Left colon (tissue), 2 donors: ENCODE measurements at regions not wholly inside any gene's neighbourhood (a gene's known extent, or its start where the extent isn't known, plus 50 kb on each side); places are given as distances from the start of the nearest gene placed in this dataset.
"Not testable (repeated sequence)": the region's sequence is repeated elsewhere in the genome, so short reads cannot be mapped to it uniquely, and the experiment has no call there.

Experiments
- ATAC-seq: fragments of 200-7000 bp; cut with Tn5 transposase; one replicate; pipeline ENCODE4 v1.9.1; 2020; ENCODE audit warnings: mild to moderate bottlenecking, moderate library complexity
- DNase-seq, 2 donors: peaks; one replicate each; pipeline ENCODE4 v3.0.0-alpha.2; 2020
- intact Hi-C, 2 donors: fragments of 100-400 bp; cut with DNase I in 1 of 2; cut with micrococcal nuclease in 1 of 2; formaldehyde crosslinking; loops; one replicate each; pipeline versions ENCODE4 v1.11.2 to v1.14.0; 2022; cut with DNase I, micrococcal nuclease
- donor health status: DM: no; HTN: no; CAD: no.
- donor health status: DM: yes; HTN: yes; CAD: no.

DNA sequence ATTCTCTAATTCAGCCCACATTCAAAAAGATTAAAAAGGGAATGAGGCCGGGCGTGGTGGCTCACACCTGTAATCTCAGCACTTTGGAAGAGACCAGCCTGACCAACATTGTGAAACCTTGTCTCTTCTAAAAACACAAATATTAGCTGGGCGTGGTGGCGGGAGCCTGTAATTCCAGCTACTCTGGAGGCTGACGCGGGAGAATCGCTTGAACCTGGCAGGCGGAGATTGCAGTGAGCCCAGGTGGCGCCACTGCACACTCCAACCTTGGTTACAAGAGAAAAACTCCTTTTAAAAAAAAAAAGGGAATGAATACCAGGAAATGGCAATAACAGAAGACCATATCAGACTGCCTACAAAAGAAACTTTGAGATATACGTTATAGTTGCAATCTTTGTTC is 1244.5 kb downstream of the PCDH9 start:
- ATAC-seq (peak; percentile 36), DNase-seq (peak in 1 of 2 donors; percentile 35)
- intact Hi-C loops = no loop called here

DNA sequence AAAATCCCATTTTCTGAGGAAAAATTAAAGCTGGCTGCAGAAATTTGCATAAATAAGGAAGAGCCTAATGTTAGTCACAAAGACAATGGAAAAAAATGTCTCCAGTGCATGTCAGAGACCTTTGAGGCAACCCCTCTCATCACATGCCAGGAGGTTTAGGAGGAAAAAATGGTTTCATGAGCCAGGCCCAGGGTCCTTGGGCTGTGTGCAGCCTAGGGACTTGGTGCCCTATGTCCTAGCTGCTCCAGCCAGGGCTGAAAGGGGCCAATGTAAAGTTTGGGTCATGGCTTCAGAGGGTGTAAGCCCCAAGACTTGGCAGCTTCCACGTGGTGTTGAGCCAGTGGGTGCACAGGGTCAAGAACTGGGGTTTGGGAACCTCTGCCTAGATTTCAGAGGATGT is 1252.6 kb downstream of the PCDH9 start:
- intact Hi-C loops = no loop called here
- ATAC-seq (no peak), DNase-seq (no peak)

DNA sequence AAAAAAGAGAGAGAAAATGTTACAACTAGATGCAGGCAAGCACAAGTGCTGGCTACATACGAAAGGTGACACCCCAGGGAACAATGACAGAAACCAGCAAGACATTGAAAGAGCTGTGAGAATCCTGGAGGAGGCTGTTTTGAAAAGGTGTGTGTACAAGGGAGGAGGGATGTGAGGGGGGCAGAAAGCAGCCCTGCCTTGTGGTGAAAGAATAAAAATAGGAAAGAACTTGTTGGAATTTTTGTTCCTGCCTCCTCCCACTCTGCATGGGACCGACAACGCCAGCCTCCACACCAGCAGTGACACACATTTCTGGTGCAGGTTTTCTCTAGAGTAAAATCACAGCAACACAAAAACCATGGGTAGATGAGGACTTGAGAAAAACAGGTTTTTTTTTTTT is 1258.6 kb downstream of the PCDH9 start:
- intact Hi-C loops = no loop called here
- ATAC-seq = no peak
- no peak for DNase-seq

DNA sequence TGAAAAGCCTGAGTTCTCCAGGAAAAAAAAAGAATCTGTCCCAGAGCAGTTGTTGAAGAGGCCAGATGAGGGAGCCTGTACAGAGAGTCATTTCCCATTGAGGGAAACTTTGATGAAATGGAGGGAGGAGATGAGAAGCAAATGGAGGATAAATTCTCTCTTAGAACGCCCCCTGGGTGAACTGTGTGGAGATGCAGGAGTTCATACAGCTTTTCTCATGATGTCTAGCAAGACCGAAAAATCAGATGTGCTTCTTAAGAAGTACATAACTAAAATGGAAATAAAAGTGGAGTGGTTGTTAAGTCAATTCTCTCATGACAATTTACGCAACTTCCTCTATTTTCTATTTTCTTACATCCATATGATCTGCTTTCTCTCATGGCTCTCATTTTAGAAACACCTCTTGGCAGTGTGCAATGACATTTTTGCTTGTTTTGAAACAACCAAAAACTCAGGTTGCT is 1263.1 kb downstream of the PCDH9 start:
- intact Hi-C loops = no loop called here
- no peak for ATAC-seq
- no peak for DNase-seq

DNA sequence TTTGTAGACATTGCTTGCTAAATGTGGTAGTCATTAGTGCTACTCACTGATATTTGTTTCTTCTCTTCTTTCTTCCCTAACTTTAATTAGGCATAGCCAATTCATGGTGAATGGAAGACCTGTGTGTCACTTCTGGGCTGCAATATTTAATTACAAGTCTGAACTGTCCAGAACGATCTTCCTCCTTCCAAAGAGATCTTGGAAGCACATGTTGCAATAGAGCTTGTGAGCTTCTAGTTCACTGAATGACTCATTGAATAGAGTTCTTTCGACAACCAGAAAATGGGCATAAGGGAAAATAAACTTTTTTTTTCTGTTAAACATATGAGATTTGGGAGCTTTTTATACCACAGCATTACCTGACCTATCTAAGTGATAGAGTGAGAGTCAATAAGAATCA is 1264.6 kb downstream of the PCDH9 start:
- ATAC-seq = no peak
- no peak for DNase-seq
- intact Hi-C loops = no loop called here

DNA sequence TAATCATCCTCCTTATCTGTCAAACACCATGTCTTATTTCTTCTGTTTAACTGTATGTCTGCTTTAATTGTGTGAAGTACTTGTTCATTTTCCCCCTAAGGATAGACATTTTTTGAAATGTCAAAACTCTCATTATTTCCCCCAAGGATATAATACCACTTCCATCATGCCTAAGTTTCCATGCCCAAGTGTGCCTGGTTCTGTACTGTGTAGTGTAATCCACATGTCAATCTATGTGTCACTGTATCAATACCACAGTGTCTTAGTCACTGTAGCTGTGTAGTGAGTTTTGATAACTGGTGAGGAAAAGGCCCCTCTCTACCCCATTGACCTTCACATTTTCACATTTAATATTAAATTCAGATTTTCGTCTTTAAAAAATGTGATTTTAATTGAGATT is 1265.5 kb downstream of the PCDH9 start:
- DNase-seq (no peak), ATAC-seq (no peak)
- intact Hi-C loops = no loop called here

DNA sequence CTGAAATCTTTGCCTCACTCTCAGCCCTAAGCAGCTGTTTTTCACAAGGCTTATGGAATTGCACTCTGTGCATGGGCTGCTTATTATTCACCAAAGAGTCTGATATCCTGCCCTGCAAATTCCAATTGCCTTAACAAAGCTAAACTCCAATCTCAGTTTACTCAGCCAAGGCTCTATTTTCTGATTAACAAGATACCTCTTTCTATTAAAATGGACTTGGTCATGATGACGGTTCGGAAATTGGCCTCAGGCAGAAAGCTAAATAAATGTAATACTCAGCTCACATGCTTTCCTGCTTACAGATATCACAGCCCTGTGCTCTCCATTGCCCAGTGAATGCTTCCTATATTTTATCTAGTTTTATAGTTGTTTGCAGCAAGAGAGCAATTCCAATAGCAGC is 1270.8 kb downstream of the PCDH9 start:
- no peak for DNase-seq
- intact Hi-C loops = no loop called here
- ATAC-seq = no peak

DNA sequence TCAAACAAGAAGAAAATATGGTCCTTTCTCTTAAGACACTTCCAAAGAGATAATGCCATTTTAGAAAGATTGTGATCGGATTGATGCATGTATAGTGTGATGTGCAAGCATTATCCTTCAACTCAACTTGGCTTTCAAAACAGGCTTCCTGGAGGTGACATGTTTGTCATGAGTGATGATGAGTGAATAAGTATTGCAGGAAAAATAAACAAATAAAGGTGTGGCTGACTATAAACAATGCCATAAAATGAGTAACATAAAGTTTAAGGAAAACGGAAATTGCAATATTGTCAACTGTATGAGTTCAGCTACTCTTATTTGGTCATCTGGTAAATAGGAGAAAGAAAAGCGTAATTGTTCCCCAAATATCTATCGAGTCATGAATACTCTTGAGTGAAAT is 1283.7 kb downstream of the PCDH9 start:
- intact Hi-C loops = no loop called here
- ATAC-seq (no peak), DNase-seq (no peak)

DNA sequence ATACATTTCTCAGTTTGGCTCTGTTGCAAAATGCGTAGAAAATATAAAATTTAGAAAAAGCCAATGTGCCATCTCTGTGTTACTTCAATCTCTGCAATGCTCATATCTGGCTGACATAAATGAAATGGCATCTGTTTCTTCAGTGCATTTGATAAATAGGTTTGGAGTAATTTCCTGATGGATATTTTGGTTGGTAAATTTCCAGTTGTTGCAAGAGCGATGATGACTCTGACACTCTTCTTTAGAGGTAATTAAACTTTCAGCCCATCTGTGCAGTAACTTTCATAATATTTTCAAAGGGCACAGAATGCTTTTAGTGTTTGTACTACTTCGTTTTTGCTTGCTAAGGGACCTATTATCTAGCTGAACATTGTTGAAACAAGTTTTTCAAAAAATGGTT is 1286.4 kb downstream of the PCDH9 start:
- intact Hi-C loops = no loop called here
- DNase-seq = no peak
- no peak for ATAC-seq

DNA sequence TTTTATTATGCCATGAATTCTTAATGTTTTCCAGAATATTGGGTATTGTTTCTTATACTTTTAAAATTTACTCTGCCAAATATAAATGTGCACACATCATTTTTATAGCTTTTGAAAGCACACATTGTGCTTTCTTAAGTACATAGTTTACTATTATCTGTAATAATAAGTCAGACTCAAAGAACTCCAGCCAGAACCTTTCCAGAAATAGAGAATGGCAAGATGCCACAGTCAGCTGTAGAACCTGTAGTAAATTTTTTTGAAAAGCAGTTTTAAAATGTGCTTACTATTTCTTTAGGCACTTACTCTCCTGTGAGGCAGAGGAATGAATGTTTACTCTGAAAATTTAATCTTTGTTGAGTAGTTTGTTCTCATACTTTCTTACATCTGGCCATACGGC is 1287.1 kb downstream of the PCDH9 start:
- no peak for ATAC-seq
- intact Hi-C loops = no loop called here

DNA sequence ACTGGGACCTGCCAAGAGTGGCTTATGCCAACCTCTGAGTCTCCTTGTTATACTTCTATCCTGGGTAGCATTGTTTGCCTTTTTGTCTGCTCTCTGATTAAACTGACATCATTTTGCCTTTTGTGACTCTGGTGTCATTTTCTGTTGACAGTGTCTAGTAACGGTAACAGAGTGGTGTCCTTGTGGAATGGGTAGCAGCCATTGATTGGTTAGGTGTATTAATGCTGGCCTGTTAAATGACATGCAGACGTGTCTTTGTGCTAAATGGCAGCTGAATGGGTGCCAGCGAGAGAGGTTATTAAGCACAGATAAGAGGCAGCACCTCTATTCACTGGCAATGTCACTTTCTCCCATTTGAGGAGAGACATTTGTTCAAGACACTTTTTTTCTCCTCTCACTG is 1289.4 kb downstream of the PCDH9 start:
- DNase-seq (no peak), ATAC-seq (no peak)
- intact Hi-C loops = no loop called here

More for the DNA sequence above, 1287.1 kb downstream of the PCDH9 start:
- DNase-seq = no peak

DNA sequence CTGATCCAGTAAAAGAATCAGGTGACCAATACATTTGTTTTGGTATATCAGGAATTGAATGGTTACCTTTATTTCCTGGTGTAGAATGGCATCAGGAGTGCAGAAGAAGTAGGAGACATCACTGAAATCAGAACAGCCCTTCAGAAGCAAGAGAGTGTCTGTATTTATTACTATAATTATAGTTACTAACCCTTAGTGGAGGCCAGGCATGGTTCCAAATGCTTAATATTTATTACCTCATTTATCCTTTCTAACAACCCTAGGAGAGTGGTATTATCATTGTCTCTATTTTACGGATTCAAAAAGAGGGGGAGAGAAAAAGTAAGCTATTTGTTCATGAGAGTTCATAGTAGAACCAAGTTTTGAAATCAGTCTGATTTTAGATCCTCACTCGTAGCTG is 1292.9 kb downstream of the PCDH9 start:
- intact Hi-C loops = no loop called here
- ATAC-seq (no peak), DNase-seq (no peak)

DNA sequence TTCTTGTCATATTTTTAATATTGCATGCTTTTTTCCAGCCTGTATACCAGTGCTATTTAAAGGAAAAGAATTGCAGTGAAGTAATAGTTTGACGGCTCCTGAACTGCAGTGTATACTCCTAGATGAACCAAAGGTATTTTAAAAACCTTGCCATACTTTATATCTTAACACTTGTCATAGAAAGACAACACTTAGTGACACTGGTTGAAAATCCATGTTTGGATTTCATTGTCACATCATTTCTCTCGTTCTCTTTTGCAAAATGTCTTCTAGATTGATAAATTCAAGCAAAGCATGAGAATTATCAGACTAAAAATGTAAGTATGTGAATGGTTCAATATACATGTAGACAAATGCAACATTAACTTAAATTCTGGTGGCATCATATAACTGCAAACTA is 1293.9 kb downstream of the PCDH9 start:
- ATAC-seq (no peak), DNase-seq (no peak)
- intact Hi-C loops = no loop called here

DNA sequence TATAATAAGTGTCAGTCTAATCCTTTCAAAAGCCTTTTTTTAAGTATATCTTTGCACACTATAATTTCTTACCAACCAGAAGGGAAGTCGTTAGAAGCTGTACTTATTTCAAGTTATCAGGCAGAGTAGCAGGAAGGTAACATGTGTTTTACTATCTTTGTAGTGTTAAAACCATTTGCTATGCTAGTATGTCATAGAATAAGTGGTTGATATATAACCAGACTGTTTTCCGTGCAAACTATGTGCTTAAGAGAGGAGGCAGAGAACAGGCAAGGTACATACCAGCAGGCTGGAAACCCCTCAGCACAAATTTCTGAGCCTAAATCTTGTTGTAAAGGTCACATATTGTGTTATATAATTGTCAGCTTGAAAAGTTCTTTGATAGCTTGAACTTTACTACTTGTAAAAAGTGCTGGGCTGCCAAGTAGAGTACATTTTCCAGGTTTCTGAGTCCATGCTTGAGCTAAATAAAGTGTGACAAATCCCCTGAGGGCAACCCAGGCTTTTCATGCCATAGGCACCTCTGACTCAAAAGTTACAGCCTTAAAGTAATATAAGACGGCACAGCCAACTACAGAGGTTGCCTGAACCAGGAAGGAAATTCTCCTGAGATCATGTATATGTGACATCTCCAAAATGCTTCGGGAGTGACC is 1297.4 kb downstream of the PCDH9 start:
- intact Hi-C loops = no loop called here
- ATAC-seq = no peak

DNA sequence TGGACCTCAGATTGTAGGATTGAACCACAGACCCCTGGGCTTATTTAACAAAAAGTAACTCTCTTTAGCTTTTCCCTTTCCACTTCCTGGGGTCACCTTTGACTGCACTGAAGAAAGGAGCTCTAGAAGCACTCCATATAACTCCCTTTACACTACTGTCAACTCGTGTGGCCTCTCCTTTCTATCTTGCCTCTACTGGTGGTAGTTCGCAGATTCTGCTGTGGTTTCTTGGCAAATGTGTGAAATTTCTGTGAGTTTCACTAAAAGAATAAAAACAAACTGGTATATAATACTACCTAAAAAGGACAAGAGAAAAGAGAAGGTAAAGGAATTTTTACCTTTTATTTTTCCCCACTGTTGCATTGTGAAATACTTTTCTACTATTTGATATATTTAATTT is 1298.1 kb downstream of the PCDH9 start:
- ATAC-seq = no peak
- intact Hi-C loops = no loop called here
- no peak for DNase-seq

More for the DNA sequence above, 1297.4 kb downstream of the PCDH9 start:
- DNase-seq = no peak

DNA sequence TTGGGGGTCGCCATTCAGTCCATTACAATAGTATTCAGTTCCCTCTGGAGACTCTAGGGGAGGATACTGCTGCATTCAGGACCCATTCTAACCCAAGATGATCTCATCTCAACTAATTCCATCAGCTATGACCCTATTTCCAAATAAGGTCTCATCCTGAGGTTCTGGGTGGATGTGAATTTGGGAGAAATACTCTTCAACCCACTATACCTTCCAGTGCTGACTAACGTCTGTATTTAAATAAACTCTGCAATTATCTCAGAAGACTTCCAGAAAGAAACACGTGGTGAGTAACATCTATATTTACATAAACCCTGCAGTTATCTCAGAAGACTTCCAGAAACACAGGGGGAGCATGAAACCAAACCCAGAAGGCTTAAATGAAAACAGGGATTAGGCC is 1300.7 kb downstream of the PCDH9 start:
- DNase-seq (no peak), ATAC-seq (no peak)
- intact Hi-C loops = loop anchor here in 1 of 2 donors (10.0 kb wide), 1 partner anchor 1305 kb away; the partner anchor contains the start of gene PCDH9

DNA sequence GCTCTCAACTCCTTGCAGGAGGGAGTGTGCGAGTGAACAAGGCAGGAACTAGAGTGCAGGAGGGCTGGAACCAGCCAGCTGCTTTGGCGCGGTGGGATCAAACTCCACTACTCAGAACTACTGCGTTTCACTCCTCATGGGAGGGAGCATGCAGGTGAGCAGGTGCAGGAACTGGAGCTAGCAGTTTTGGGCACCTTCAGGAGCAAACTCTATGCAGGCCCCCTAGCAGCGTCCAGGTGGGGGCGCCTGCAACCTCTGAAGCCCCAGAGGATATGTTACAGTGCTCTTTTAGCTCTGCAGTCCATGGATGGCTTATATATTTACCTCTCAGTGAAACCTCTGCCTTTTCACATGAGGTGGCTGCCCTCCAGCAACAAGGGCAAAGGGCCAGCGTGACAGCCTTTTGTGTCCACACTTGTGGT is 1303.4 kb downstream of the PCDH9 start:
- intact Hi-C loops = loop anchor here in 1 of 2 donors (10.0 kb wide), 1 partner anchor 1308 kb away; the partner anchor contains the start of gene PCDH9
- peak in 1 of 2 donors; percentile 17 for DNase-seq
- ATAC-seq = peak; percentile 44

DNA sequence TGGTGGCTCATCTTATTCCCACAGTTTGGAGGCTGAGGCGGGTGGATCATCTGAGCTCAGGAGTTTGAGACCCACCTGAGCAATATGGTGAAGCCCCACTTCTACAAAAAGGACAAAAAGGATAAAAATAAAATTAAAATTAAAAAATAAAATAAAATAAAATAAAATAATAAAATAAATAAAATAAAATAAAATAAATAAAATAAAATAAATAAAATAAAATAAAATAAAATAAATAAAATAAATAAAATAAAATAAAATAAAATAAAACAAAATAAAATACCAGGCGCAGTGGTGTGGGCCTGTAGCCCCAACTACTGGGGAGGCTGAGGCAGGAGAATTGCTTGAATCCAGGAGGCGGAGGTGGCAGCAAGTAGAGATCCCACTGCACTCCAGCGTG is 1307.3 kb downstream of the PCDH9 start:
- not testable (repeated sequence) for ATAC-seq, DNase-seq
- intact Hi-C loops = loop anchor here in 1 of 2 donors (10.0 kb wide), 1 partner anchor 1312 kb away; the partner anchor contains the start of gene PCDH9

DNA sequence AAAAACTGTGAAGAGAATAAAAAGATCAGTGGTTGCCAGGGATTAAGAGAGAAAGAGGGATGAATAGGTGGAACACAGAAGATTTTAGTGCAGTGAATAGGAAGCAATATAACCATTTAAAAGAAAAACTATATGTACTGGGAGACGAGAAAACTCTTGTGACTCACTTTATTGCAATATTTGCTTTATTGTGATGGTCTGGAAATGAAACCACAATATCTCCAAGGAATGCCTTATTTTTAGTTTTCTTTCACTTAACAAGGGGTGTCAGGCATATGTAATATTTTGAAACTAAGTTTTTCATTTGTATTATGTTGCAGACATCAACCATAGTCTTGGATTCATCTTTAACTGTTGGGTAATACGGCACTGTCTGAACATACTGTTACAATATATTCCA is 1308.2 kb downstream of the PCDH9 start:
- intact Hi-C loops = loop anchor here in 1 of 2 donors (10.0 kb wide), 1 partner anchor 1313 kb away; the partner anchor contains the start of gene PCDH9
- no peak for DNase-seq
- ATAC-seq = no peak

DNA sequence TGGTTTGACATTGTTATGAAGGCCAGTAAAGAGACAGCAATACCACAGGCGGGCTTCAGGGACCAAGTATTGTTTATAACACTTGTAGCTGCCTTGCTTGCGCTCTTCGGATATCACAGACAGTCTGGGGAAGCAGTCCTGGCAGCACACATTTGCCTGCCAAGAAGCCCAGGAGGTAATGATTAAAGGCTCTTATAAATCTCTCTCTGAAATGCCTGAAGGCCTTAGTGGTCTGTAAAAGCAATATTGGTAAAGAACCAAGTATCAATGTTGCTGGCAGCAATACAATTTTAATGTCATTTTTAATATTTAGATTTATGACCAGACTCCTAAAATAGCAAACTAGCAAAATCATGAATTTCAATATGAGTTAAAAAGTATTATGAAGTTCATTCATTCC is 1312.4 kb downstream of the PCDH9 start:
- DNase-seq = no peak

DNA sequence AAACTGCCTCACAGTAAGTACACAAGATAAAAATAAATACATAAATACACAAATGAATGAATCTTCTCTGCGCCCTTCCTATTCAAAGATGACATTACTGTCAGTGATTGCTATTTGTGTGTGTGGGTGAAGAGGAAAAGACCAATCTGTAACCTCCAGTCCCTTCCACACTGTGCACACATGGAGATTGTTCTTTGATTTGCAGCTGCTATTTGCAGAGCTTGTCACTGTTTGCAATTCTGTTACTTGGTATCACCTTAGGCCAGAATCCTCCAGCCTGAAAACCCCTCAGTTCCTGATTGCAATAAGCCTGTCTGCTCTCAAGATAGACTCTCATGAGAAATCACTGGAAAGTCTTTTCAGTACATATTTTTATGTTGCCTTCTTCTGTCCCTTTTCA is 1314.9 kb downstream of the PCDH9 start:
- ATAC-seq = no peak
- intact Hi-C loops = no loop called here
- no peak for DNase-seq

More for the DNA sequence above, 1312.4 kb downstream of the PCDH9 start:
- ATAC-seq = no peak
- intact Hi-C loops = no loop called here
